Suprapubic skin (tissue), 4 donors: ENCODE measurements at regions not wholly inside any gene's neighbourhood (a gene's known extent, or its start where the extent isn't known, plus 50 kb on each side); places are given as distances from the start of the nearest gene placed in this dataset.
"Not testable (repeated sequence)": the region's sequence is repeated elsewhere in the genome, so short reads cannot be mapped to it uniquely, and the experiment has no call there.

ENCODE experiments used
- CTCF ChIP-seq, 2 donors: fragments of 200-600 bp in 1 of 2; fragments of 450-650 bp in 1 of 2; sonication (generic) in 1 of 2; IDR thresholded peaks; one replicate each; pipeline ENCODE4 v1.5.1; 2016 to 2019; ENCODE audit warnings: antibody characterized with exemption in 2 of 2, mild to moderate bottlenecking in 1 of 2, moderate library complexity in 1 of 2
- EP300 ChIP-seq: sonication (generic); formaldehyde crosslinking; IDR thresholded peaks from one replicate; pipeline ENCODE4 v1.6.1; 2017; ENCODE audit warnings: antibody characterized with exemption
- POLR2AphosphoS5 ChIP-seq, 3 donors: sonication (generic); formaldehyde crosslinking; IDR thresholded peaks; one replicate each; pipeline ENCODE4 v1.6.1; 2017; ENCODE audit warnings: antibody characterized with exemption in 3 of 3

- not testable (repeated sequence) for TF ChIP-seq CTCF (IDR thresholded peaks at IDR 0.05); EP300; POLR2AphosphoS5 (IDR thresholded peaks at IDR 0.05)
Measured at GRCh38 chr3:124069706-124070105, 77.8 kb upstream of the ROPN1 start.
